Kidney (tissue), 13 donors: ENCODE measurements at regions not wholly inside any gene's neighbourhood (a gene's known extent, or its start where the extent isn't known, plus 50 kb on each side); places are given as distances from the start of the nearest gene placed in this dataset.

Experiments used
- DNase-seq, 5 donors: peaks; one replicate each; pipeline ENCODE4 v3.0.0-alpha.2; 2013 to 2020
- FAIRE-seq: peaks from 2 replicates; lab custom pipeline; 2012; peaks lifted over from hg19 to GRCh38; lab: Jason Lieb, UNC
- H3K27ac ChIP-seq, 2 donors: one replicate each; pipeline ENCODE4 v1.7.0; 2013; ENCODE audit warnings: low read depth in 2 of 2, low read length in 2 of 2, inconsistent platforms in 1 of 2
- H3K27me3 ChIP-seq: one replicate; pipeline ENCODE4 v1.7.1; 2013; ENCODE audit warnings: low read length, inconsistent platforms; ENCODE audit not compliant: control insufficient read depth, insufficient read depth
- H3K36me3 ChIP-seq, 3 donors: one replicate each; pipeline versions ENCODE4 v1.7.0 to v1.7.1; 2013; ENCODE audit warnings: low read length in 3 of 3, control low read depth in 1 of 3, inconsistent platforms in 1 of 3; ENCODE audit not compliant: insufficient read depth in 3 of 3, control insufficient read depth in 2 of 3
- H3K4me1 ChIP-seq, 3 donors: one replicate each; pipeline versions ENCODE4 v1.7.0 to v1.7.1; 2013; ENCODE audit warnings: low read length in 3 of 3, inconsistent platforms in 1 of 3, low read depth in 1 of 3; ENCODE audit not compliant: control insufficient read depth in 2 of 3, insufficient read depth in 2 of 3
- H3K4me3 ChIP-seq, 3 donors: one replicate each; pipeline versions ENCODE4 v1.7.0 to v1.8.1; 2013; ENCODE audit warnings: low read length in 3 of 3, control low read depth in 1 of 3, inconsistent platforms in 1 of 3
- H3K9ac ChIP-seq, 3 donors: one replicate each; pipeline versions ENCODE4 v1.7.0 to v1.7.1; 2013; ENCODE audit warnings: low read length in 3 of 3, control low read depth in 1 of 3, inconsistent platforms in 1 of 3
- H3K9me3 ChIP-seq, 3 donors: one replicate each; pipeline versions ENCODE4 v1.7.0 to v1.7.1; 2013; ENCODE audit warnings: low read length in 3 of 3, control low read depth in 1 of 3, inconsistent platforms in 1 of 3; ENCODE audit not compliant: control insufficient read depth in 2 of 3, insufficient read depth in 1 of 3
- CTCF ChIP-seq: IDR thresholded peaks from 3 replicates; pipeline ENCODE4 v1.5.1; 2012; ENCODE audit warnings: mild to moderate bottlenecking, moderate library complexity, borderline replicate concordance; ENCODE audit not compliant: insufficient read depth; ENCODE audit errors: extremely low read depth
- intact Hi-C: fragments of 100-400 bp; cut with DNase I; formaldehyde crosslinking; loops from one replicate; pipeline ENCODE4 v1.11.1; 2022
- donor health status: control.
- donor health status: control.
- donor health status: control.
- donor health status: control.
- donor health status: control.
- donor health status: DM: yes; HTN: yes; CAD: no.
- donor health status: Normal renal cell carcinoma (clear cell type).

GRCh38 chr22:47344414-47344813, 582.0 kb downstream of the TBC1D22A start:
- FAIRE-seq: no peak
- intact Hi-C loops: no loop called here
- Histone ChIP-seq H3K9me3 (no peaks in the 10 kb centered on the region), H3K27me3 (no peaks in the 10 kb centered on the region), H3K9ac (no peak overlapping the region), H3K36me3 (no peaks in the 10 kb centered on the region), H3K4me1 (no peaks in the 10 kb centered on the region), H3K27ac (no peak overlapping the region), H3K4me3 (no peak overlapping the region)
- TF ChIP-seq CTCF: no peak
- no peak for DNase-seq

- Histone ChIP-seq H3K4me3 (no peak overlapping the region), H3K27me3 (no peaks in the 10 kb centered on the region), H3K36me3 (no peaks in the 10 kb centered on the region), H3K9me3 (no peaks in the 10 kb centered on the region), H3K9ac (no peak overlapping the region), H3K4me1 (no peaks in the 10 kb centered on the region), H3K27ac (no peak overlapping the region)
- TF ChIP-seq CTCF: no peak
- intact Hi-C loops: no loop called here
- DNase-seq (no peak), FAIRE-seq (no peak)
Observed at GRCh38 chr22:47343611-47344010, 581.2 kb downstream of the TBC1D22A start.

GRCh38 chr22:47342446-47342845, 580.0 kb downstream of the TBC1D22A start:
- Histone ChIP-seq H3K27me3 (no peaks in the 10 kb centered on the region), H3K4me1 (no peaks in the 10 kb centered on the region), H3K9ac (no peak overlapping the region), H3K4me3 (no peak overlapping the region), H3K9me3 (no peaks in the 10 kb centered on the region), H3K27ac (no peak overlapping the region), H3K36me3 (no peaks in the 10 kb centered on the region)
- intact Hi-C loops: no loop called here
- FAIRE-seq (no peak), DNase-seq (no peak)
- no peak for TF ChIP-seq CTCF

GRCh38 chr22:47341464-47341863, 579.0 kb downstream of the TBC1D22A start:
- no peaks in the 10 kb centered on the region for H3K9me3 ChIP-seq
- no peak for FAIRE-seq

More at GRCh38 chr22:47341464-47341863, 579.0 kb downstream of the TBC1D22A start:
- Histone ChIP-seq H3K9ac (no peak overlapping the region), H3K4me3 (no peak overlapping the region), H3K27ac (no peak overlapping the region), H3K27me3 (no peaks in the 10 kb centered on the region), H3K4me1 (no peaks in the 10 kb centered on the region), H3K36me3 (no peaks in the 10 kb centered on the region)
- TF ChIP-seq CTCF: no peak
- DNase-seq: no peak
- intact Hi-C loops: no loop called here
